ENCODE measurements at regions not wholly inside any gene's neighbourhood (a gene's known extent, or its start where the extent isn't known, plus 50 kb on each side); places are given as distances from the start of the nearest gene placed in this dataset.

DNA sequence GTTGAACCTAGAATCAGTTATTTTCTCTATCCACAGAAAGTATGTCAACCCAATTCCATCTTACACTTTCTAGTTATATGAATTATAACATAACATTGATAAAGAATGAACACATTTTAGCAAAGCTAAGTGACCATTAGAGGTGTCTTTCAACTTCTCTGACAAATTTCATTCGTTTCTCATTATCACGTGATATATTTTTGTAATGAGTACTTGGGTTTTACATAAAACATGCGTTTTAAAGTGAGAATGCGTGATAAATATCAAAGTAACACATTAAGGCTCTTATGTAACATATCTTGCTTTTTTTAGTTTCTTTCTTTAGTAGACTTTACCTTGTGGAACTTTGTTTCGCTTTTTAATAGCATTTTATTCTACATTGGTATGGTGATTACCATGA lies 1715.1 kb upstream of the IGFBP7 start:
- TF ChIP-seq, protein P1, sequence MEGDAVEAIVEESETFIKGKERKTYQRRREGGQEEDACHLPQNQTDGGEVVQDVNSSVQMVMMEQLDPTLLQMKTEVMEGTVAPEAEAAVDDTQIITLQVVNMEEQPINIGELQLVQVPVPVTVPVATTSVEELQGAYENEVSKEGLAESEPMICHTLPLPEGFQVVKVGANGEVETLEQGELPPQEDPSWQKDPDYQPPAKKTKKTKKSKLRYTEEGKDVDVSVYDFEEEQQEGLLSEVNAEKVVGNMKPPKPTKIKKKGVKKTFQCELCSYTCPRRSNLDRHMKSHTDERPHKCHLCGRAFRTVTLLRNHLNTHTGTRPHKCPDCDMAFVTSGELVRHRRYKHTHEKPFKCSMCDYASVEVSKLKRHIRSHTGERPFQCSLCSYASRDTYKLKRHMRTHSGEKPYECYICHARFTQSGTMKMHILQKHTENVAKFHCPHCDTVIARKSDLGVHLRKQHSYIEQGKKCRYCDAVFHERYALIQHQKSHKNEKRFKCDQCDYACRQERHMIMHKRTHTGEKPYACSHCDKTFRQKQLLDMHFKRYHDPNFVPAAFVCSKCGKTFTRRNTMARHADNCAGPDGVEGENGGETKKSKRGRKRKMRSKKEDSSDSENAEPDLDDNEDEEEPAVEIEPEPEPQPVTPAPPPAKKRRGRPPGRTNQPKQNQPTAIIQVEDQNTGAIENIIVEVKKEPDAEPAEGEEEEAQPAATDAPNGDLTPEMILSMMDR (IDR thresholded peaks at IDR 0.05), result no peak
- TF ChIP-seq POLR2AphosphoS5 (IDR thresholded peaks at IDR 0.05; ENCODE audit: low read depth, low read length), result no peak
